RWPE2 (cell line): ENCODE measurements at regions not wholly inside any gene's neighbourhood (a gene's known extent, or its start where the extent isn't known, plus 50 kb on each side); places are given as distances from the start of the nearest gene placed in this dataset.

Experiments used
- ATAC-seq: fragments of 200-7000 bp; cut with Tn5 transposase; 3 replicates; pipeline ENCODE4 v1.9.1; 2021; ENCODE audit warnings: low read depth
- DNase-seq: peaks from one replicate; pipeline ENCODE4 v3.0.0-alpha.2; 2020; ENCODE audit warnings: low spot score
- H3K27ac ChIP-seq: fragments of 450-650 bp; 2 replicates; pipeline ENCODE4 v1.5.1; 2017; ENCODE audit warnings: mild to moderate bottlenecking; ENCODE audit not compliant: poor library complexity, severe bottlenecking
- H3K27me3 ChIP-seq: fragments of 250-450 bp; sonication (Bioruptor Pico); 2 replicates; pipeline ENCODE4 v1.5.1; 2021; ENCODE audit warnings: mild to moderate bottlenecking, moderate library complexity; ENCODE audit not compliant: insufficient read depth, poor library complexity, severe bottlenecking
- H3K36me3 ChIP-seq: fragments of 250-450 bp; sonication (Bioruptor Pico); 2 replicates; pipeline ENCODE4 v1.5.1; 2020; ENCODE audit warnings: low read depth, mild to moderate bottlenecking, moderate library complexity
- H3K4me1 ChIP-seq: fragments of 250-450 bp; sonication (Bioruptor Pico); 2 replicates; pipeline ENCODE4 v1.5.1; 2021; ENCODE audit warnings: mild to moderate bottlenecking, moderate library complexity; ENCODE audit not compliant: insufficient read depth, poor library complexity, severe bottlenecking
- H3K4me3 ChIP-seq: fragments of 250-450 bp; sonication (Bioruptor Pico); 2 replicates; pipeline ENCODE4 v1.5.1; 2021; ENCODE audit warnings: mild to moderate bottlenecking, moderate library complexity; ENCODE audit not compliant: severe bottlenecking
- H3K9me3 ChIP-seq: fragments of 250-450 bp; sonication (Bioruptor Pico); 2 replicates; pipeline ENCODE4 v1.5.1; 2021; ENCODE audit warnings: mild to moderate bottlenecking, moderate library complexity; ENCODE audit not compliant: severe bottlenecking
- TF ChIP-seq, protein P1 (sequence below): fragments of 450-650 bp; IDR thresholded peaks from one replicate; pipeline ENCODE4 v1.5.1; 2017; ENCODE audit warnings: mild to moderate bottlenecking, moderate library complexity; ENCODE audit not compliant: poor library complexity, severe bottlenecking

DNA sequence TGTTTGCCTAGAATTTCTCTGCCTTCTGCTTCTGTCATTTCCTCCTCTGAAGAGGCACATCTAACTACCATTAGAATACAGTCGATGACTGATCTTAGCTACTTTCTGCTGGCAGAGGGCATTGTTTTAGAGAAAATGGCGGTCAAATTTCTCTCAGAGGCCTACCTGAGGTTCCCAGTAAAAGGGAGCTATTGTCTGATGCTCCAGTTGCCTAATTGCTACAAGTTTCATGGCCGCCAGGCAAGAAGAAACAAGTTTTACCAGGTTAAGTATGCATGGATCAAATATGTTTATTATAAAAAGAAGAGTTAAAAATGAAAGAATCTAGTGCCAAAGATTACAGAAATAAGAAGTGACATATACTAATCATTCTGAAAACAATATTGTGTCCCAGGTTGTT is 416.6 kb downstream of the DSC3 start:
- TF ChIP-seq, protein P1, sequence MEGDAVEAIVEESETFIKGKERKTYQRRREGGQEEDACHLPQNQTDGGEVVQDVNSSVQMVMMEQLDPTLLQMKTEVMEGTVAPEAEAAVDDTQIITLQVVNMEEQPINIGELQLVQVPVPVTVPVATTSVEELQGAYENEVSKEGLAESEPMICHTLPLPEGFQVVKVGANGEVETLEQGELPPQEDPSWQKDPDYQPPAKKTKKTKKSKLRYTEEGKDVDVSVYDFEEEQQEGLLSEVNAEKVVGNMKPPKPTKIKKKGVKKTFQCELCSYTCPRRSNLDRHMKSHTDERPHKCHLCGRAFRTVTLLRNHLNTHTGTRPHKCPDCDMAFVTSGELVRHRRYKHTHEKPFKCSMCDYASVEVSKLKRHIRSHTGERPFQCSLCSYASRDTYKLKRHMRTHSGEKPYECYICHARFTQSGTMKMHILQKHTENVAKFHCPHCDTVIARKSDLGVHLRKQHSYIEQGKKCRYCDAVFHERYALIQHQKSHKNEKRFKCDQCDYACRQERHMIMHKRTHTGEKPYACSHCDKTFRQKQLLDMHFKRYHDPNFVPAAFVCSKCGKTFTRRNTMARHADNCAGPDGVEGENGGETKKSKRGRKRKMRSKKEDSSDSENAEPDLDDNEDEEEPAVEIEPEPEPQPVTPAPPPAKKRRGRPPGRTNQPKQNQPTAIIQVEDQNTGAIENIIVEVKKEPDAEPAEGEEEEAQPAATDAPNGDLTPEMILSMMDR = no peak

GRCh38 chr18:30623401-30624065 is 419.0 kb downstream of the DSC3 start:
- TF ChIP-seq, protein P1 = no peak
- DNase-seq = no peak
- no peaks in the 10 kb centered on the region for H3K36me3 ChIP-seq

More for the DNA sequence above, 416.6 kb downstream of the DSC3 start:
- no peaks in the 10 kb centered on the region for H3K27me3 ChIP-seq
- no peak for ATAC-seq
- DNase-seq = no peak
- no peak overlapping the region for H3K27ac ChIP-seq
- H3K36me3 ChIP-seq = no peaks in the 10 kb centered on the region
- H3K4me1 ChIP-seq = no peaks in the 10 kb centered on the region
- no peaks in the 10 kb centered on the region for H3K9me3 ChIP-seq
- no peak overlapping the region for H3K4me3 ChIP-seq

DNA sequence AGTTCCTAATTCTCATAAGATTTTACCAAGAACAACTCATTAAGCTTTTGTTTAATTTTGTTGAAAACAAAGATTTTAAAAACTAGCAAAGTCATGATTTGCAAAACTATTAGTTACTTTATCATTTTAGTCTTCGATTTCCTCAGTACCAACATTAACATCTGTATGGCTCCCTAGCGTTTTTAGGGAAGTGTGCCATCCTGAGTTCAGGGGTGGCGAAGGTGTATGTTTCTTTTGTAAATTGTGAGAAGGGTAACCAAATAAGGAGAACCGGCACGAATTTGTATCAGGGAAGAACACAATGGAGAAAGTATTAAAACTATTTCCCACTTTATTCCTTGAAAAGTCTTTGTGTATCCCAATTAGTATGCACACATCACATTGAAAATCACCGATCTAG is 419.9 kb downstream of the DSC3 start:
- Histone ChIP-seq H3K27me3 (no peaks in the 10 kb centered on the region), H3K4me3 (no peak overlapping the region), H3K4me1 (no peaks in the 10 kb centered on the region), H3K36me3 (no peaks in the 10 kb centered on the region), H3K9me3 (no peaks in the 10 kb centered on the region), H3K27ac (no peak overlapping the region)
- TF ChIP-seq, protein P1 = no peak
- no peak for DNase-seq
- ATAC-seq = no peak

More at GRCh38 chr18:30623401-30624065, 419.0 kb downstream of the DSC3 start:
- Histone ChIP-seq H3K27me3 (no peaks in the 10 kb centered on the region), H3K4me3 (no peak overlapping the region), H3K9me3 (no peaks in the 10 kb centered on the region), H3K4me1 (no peaks in the 10 kb centered on the region), H3K27ac (no peak overlapping the region)
- ATAC-seq = peak; percentile 60; the same call in 2 of the 3 replicates

DNA sequence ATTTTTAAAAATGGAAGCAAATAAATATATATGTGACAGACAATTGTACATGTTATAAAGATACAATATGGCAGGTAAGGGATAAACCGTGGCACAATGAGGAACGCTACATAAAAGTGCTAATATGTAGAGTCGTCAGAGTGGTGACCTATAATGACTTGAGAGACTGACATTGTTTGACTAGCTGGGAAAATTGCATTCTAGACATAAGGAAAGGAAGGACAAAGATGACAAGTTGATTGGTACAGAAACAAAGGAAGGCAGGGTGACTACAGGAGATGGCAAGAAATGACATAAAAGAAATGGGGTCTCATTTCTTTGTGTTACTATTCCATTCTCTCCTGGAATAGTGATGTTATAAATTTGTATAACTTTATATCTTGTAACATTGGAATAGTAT is 420.4 kb downstream of the DSC3 start:
- TF ChIP-seq, protein P1 = no peak
- ATAC-seq = no peak
- no peaks in the 10 kb centered on the region for H3K9me3 ChIP-seq
- H3K36me3 ChIP-seq = no peaks in the 10 kb centered on the region
- no peaks in the 10 kb centered on the region for H3K27me3 ChIP-seq
- H3K4me3 ChIP-seq = no peak overlapping the region
- H3K4me1 ChIP-seq = no peaks in the 10 kb centered on the region
- H3K27ac ChIP-seq = no peak overlapping the region
- DNase-seq = no peak

GRCh38 chr18:30618567-30618966 is 424.0 kb downstream of the DSC3 start:
- H3K27me3 ChIP-seq = no peaks in the 10 kb centered on the region
- H3K27ac ChIP-seq = no peak overlapping the region
- TF ChIP-seq, protein P1 = no peak
- H3K4me1 ChIP-seq = no peaks in the 10 kb centered on the region
- DNase-seq (no peak), ATAC-seq (no peak)
- no peak overlapping the region for H3K4me3 ChIP-seq
- no peaks in the 10 kb centered on the region for H3K36me3 ChIP-seq
- no peaks in the 10 kb centered on the region for H3K9me3 ChIP-seq
